Fibroblast of lung (primary cell): ENCODE measurements at regions not wholly inside any gene's neighbourhood (a gene's known extent, or its start where the extent isn't known, plus 50 kb on each side); places are given as distances from the start of the nearest gene placed in this dataset.

Experiments used
- EZH2 ChIP-seq: IDR thresholded peaks from 2 replicates; pipeline ENCODE4 v1.5.1; 2012; ENCODE audit warnings: low read length, control low read depth, mild to moderate bottlenecking; ENCODE audit errors: missing control alignments
- TF ChIP-seq, protein P1 (sequence below), 2 donors: IDR thresholded peaks in 1 of 2; conservative IDR thresholded peaks in 1 of 2; 1 replicate in 1 of 2; 2 replicates in 1 of 2; pipeline ENCODE4 v1.5.1; 2011 to 2012; ENCODE audit warnings: low read length in 2 of 2, control low read depth in 1 of 2, inconsistent platforms in 1 of 2, low read depth in 1 of 2, mild to moderate bottlenecking in 1 of 2

DNA sequence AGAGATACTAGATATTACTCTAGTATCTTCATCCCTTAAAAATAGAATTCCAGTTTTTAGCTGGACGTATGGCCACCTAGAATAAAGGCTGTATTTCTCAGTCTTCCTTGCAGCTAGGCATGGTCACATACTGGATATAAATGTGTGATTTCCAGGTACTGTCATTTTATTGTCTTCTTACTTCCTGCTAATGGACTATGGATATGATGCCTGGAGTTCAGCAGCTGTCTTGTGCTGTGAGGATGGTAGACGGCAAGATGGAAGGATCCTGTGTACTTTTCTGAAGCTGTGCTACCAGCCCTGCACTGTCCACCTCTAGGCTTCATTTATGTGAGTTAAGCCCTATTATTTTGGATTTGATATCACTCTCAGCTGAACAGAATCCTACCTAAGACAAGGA lies 83.4 kb downstream of the EBLN2 start:
- TF ChIP-seq, protein P1, sequence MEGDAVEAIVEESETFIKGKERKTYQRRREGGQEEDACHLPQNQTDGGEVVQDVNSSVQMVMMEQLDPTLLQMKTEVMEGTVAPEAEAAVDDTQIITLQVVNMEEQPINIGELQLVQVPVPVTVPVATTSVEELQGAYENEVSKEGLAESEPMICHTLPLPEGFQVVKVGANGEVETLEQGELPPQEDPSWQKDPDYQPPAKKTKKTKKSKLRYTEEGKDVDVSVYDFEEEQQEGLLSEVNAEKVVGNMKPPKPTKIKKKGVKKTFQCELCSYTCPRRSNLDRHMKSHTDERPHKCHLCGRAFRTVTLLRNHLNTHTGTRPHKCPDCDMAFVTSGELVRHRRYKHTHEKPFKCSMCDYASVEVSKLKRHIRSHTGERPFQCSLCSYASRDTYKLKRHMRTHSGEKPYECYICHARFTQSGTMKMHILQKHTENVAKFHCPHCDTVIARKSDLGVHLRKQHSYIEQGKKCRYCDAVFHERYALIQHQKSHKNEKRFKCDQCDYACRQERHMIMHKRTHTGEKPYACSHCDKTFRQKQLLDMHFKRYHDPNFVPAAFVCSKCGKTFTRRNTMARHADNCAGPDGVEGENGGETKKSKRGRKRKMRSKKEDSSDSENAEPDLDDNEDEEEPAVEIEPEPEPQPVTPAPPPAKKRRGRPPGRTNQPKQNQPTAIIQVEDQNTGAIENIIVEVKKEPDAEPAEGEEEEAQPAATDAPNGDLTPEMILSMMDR (conservative IDR thresholded peaks at IDR 0.05 in 1 of 2, IDR thresholded peaks at IDR 0.05 in 1 of 2; ENCODE audit: low read depth in 1 of 2, low read length in 2 of 2) = no peak
- TF ChIP-seq EZH2 = no peak
